Coronary artery (tissue), 2 donors: ENCODE measurements at regions not wholly inside any gene's neighbourhood (a gene's known extent, or its start where the extent isn't known, plus 50 kb on each side); places are given as distances from the start of the nearest gene placed in this dataset.

Experiments used
- DNase-seq: peaks from one replicate; pipeline ENCODE4 v3.0.0-alpha.2; 2017; ENCODE audit warnings: low spot score
- H3K27ac ChIP-seq, 2 donors: fragments of 200-600 bp; sonication (generic); one replicate each; pipeline ENCODE4 v1.5.1; 2016 to 2019
- H3K4me3 ChIP-seq: fragments of 200-600 bp; sonication (generic); 2 replicates; pipeline ENCODE4 v1.5.1; 2016; ENCODE audit warnings: mild to moderate bottlenecking, moderate library complexity
- CTCF ChIP-seq: fragments of 200-600 bp; sonication (generic); IDR thresholded peaks from one replicate; pipeline ENCODE4 v1.5.1; 2019; ENCODE audit warnings: antibody characterized with exemption

- no peak for DNase-seq
- Histone ChIP-seq H3K4me3 (no peak overlapping the region), H3K27ac (no peak overlapping the region)
- no peak for TF ChIP-seq CTCF
Observed at GRCh38 chr10:1850971-1851527, 113.7 kb upstream of the ADARB2 start.

GRCh38 chr10:1847361-1847760, 110.0 kb upstream of the ADARB2 start:
- H3K4me3 ChIP-seq = no peak overlapping the region
- TF ChIP-seq CTCF = no peak
- no peak for DNase-seq
- no peak overlapping the region for H3K27ac ChIP-seq

GRCh38 chr10:1846032-1846431, 108.7 kb upstream of the ADARB2 start:
- TF ChIP-seq CTCF = no peak
- Histone ChIP-seq H3K4me3 (no peak overlapping the region), H3K27ac (no peak overlapping the region)
- DNase-seq = no peak

- Histone ChIP-seq H3K4me3 (no peak overlapping the region), H3K27ac (no peak overlapping the region)
- no peak for DNase-seq
- no peak for TF ChIP-seq CTCF
Observed at GRCh38 chr10:1841759-1842158, 104.4 kb upstream of the ADARB2 start.

- no peak overlapping the region for H3K27ac ChIP-seq
- no peak for DNase-seq
- H3K4me3 ChIP-seq = no peak overlapping the region
- TF ChIP-seq CTCF = no peak
Observed at GRCh38 chr10:1829712-1830111, 92.4 kb upstream of the ADARB2 start.

- Histone ChIP-seq H3K27ac (no peak overlapping the region), H3K4me3 (no peak overlapping the region)
- TF ChIP-seq CTCF = no peak
- no peak for DNase-seq
Observed at GRCh38 chr10:1824928-1825327, 87.6 kb upstream of the ADARB2 start.

GRCh38 chr10:1814556-1814955, 77.2 kb upstream of the ADARB2 start:
- TF ChIP-seq CTCF = no peak
- no peak overlapping the region for H3K27ac ChIP-seq
- H3K4me3 ChIP-seq = no peak overlapping the region
- no peak for DNase-seq
